HG02852 (cell line): ENCODE measurements at regions not wholly inside any gene's neighbourhood (a gene's known extent, or its start where the extent isn't known, plus 50 kb on each side); places are given as distances from the start of the nearest gene placed in this dataset.

Source experiments
- ATAC-seq: cut with Tn5 transposase; IDR thresholded peaks from one replicate; pipeline ENCODE4 v1.9.1; 2021; ENCODE audit warnings: mild to moderate bottlenecking, moderate library complexity; ENCODE audit not compliant: unreplicated experiment

GRCh38 chr6:156533872-156534524, 243.2 kb upstream of the ARID1B start:
- no peak for ATAC-seq

- no peak for ATAC-seq
These were observed 251.1 kb upstream of the ARID1B start for GRCh38 chr6:156526081-156526480.

GRCh38 chr6:156525541-156525940, 251.6 kb upstream of the ARID1B start:
- no peak for ATAC-seq

- ATAC-seq = no peak
These were observed 257.2 kb upstream of the ARID1B start for GRCh38 chr6:156519940-156520339.

- ATAC-seq = no peak
These were observed 260.1 kb upstream of the ARID1B start for GRCh38 chr6:156517088-156517487.

GRCh38 chr6:156515242-156515641, 261.9 kb upstream of the ARID1B start:
- no peak for ATAC-seq

GRCh38 chr6:156513504-156513903, 263.7 kb upstream of the ARID1B start:
- no peak for ATAC-seq

GRCh38 chr6:156511570-156511969, 265.6 kb upstream of the ARID1B start:
- no peak for ATAC-seq

- ATAC-seq = no peak
These were observed 266.1 kb upstream of the ARID1B start for GRCh38 chr6:156511051-156511450.

- no peak for ATAC-seq
These were observed 266.9 kb upstream of the ARID1B start for GRCh38 chr6:156510242-156510641.

- ATAC-seq = no peak
These were observed 267.7 kb upstream of the ARID1B start for GRCh38 chr6:156509496-156509895.

GRCh38 chr6:156508923-156509322, 268.3 kb upstream of the ARID1B start:
- no peak for ATAC-seq

GRCh38 chr6:156508126-156508525, 269.1 kb upstream of the ARID1B start:
- ATAC-seq = no peak

- ATAC-seq = no peak
These were observed 269.5 kb upstream of the ARID1B start for GRCh38 chr6:156507656-156508055.

- no peak for ATAC-seq
These were observed 270.1 kb upstream of the ARID1B start for GRCh38 chr6:156507106-156507505.

- no peak for ATAC-seq
These were observed 274.1 kb upstream of the ARID1B start for GRCh38 chr6:156502969-156503504.

- no peak for ATAC-seq
These were observed 279.6 kb upstream of the ARID1B start for GRCh38 chr6:156497618-156498017.

- ATAC-seq = no peak
These were observed 289.3 kb upstream of the ARID1B start for GRCh38 chr6:156487877-156488276.

GRCh38 chr6:156485150-156485549, 292.0 kb upstream of the ARID1B start:
- ATAC-seq = no peak

GRCh38 chr6:156474507-156475120, 302.6 kb upstream of the ARID1B start:
- peak; percentile 86 for ATAC-seq

GRCh38 chr6:156471000-156471399, 306.2 kb upstream of the ARID1B start:
- no peak for ATAC-seq

GRCh38 chr6:156464100-156464878, 312.9 kb upstream of the ARID1B start:
- peak; percentile 88 for ATAC-seq
